Endothelial cell of umbilical vein (primary cell): ENCODE measurements at regions not wholly inside any gene's neighbourhood (a gene's known extent, or its start where the extent isn't known, plus 50 kb on each side); places are given as distances from the start of the nearest gene placed in this dataset.

Source experiments
- BruUV-seq: library from RNA; stranded (reverse); fragments of 400-500 nt; replicated peaks from 2 replicates; lab custom pipeline; 2021; lab: Mats Ljungman, UMichigan
- CTCF ChIA-PET: fragments of 300-600, 350-600 bp; sonication (Branson Sonifier 250); formaldehyde crosslinking; loops from one replicate; lab custom pipeline; 2021; ENCODE audit warnings: antibody characterized with exemption, inconsistent platforms; lab: Charles Lee
- POLR2A ChIA-PET: fragments of 300-600, 350-600 bp; sonication (Branson Sonifier 250); formaldehyde crosslinking; loops from one replicate; lab custom pipeline; 2021; ENCODE audit warnings: antibody characterized with exemption, inconsistent platforms; lab: Charles Lee
- DNase-seq: peaks from one replicate; pipeline ENCODE4 v3.0.0-alpha.2; 2011; ENCODE audit warnings: low read depth, low spot score
- FAIRE-seq: peaks from 2 replicates; lab custom pipeline; 2011; peaks lifted over from hg19 to GRCh38; lab: Jason Lieb, UNC
- H2AFZ ChIP-seq: 2 replicates; pipeline ENCODE4 v1.6.0; 2012; ENCODE audit warnings: low read depth, low read length, control low read depth, inconsistent platforms
- H3K27ac ChIP-seq: 2 replicates; pipeline ENCODE4 v1.5.1; 2011; ENCODE audit warnings: low read depth, mild to moderate bottlenecking, control low read depth, low read length, moderate library complexity; ENCODE audit not compliant: insufficient read depth
- H3K27me3 ChIP-seq, 2 experiments: 2 replicates each; pipeline versions ENCODE4 v1.6.0 to v1.6.1; 2011; ENCODE audit warnings: low read length in 2 of 2, mixed read lengths in 1 of 2; ENCODE audit not compliant: control insufficient read depth in 2 of 2, insufficient read depth in 2 of 2
- H3K36me3 ChIP-seq, 2 experiments: 2 replicates in 1 of 2; 3 replicates in 1 of 2; pipeline ENCODE4 v1.5.1; 2011; ENCODE audit warnings: low read length in 2 of 2, mild to moderate bottlenecking in 1 of 2, moderate library complexity in 1 of 2; ENCODE audit not compliant: control insufficient read depth in 2 of 2, insufficient read depth in 2 of 2; ENCODE audit errors: extremely low read depth in 1 of 2
- H3K4me1 ChIP-seq: 3 replicates; pipeline ENCODE4 v1.5.1; 2011; ENCODE audit warnings: mild to moderate bottlenecking, low read length; ENCODE audit not compliant: control insufficient read depth, insufficient read depth; ENCODE audit errors: extremely low read depth
- H3K4me2 ChIP-seq: 2 replicates; pipeline ENCODE4 v1.6.1; 2011; ENCODE audit warnings: low read length, control low read depth, mixed read lengths; ENCODE audit not compliant: insufficient read depth
- H3K4me3 ChIP-seq, 3 experiments: fragments of 200-600 bp in 1 of 3; sonication (generic), shearing (Covaris generic) in 1 of 3; replicated peaks in 1 of 3; 2 replicates each; pipeline ENCODE4 v1.5.1; 2011 to 2016; ENCODE audit warnings: control low read depth in 3 of 3, low read length in 3 of 3, mild to moderate bottlenecking in 2 of 3, inconsistent platforms in 1 of 3, low read depth in 1 of 3, moderate library complexity in 1 of 3; ENCODE audit not compliant: insufficient read depth in 1 of 3
- H3K79me2 ChIP-seq: 2 replicates; pipeline ENCODE4 v1.6.0; 2012; ENCODE audit warnings: low read length, inconsistent platforms; ENCODE audit not compliant: control insufficient read depth, insufficient read depth
- H3K9ac ChIP-seq: replicated peaks from 2 replicates; pipeline ENCODE3; 2011; ENCODE audit warnings: low read length, control low read depth; ENCODE audit not compliant: insufficient read depth; ENCODE audit errors: extremely low read depth
- H3K9me1 ChIP-seq: replicated peaks from 3 replicates; pipeline ENCODE4 v1.6.0; 2011; ENCODE audit warnings: mild to moderate bottlenecking, low read length; ENCODE audit not compliant: control insufficient read depth, insufficient read depth; ENCODE audit errors: extremely low read depth
- H3K9me3 ChIP-seq: replicated peaks from 2 replicates; pipeline ENCODE4 v1.5.1; 2012; ENCODE audit warnings: low read length, inconsistent platforms; ENCODE audit not compliant: control insufficient read depth, insufficient read depth
- H4K20me1 ChIP-seq: replicated peaks from 2 replicates; pipeline ENCODE3; 2011; ENCODE audit warnings: mild to moderate bottlenecking, low read length; ENCODE audit not compliant: control insufficient read depth, insufficient read depth; ENCODE audit errors: extremely low read depth
- EZH2 ChIP-seq: IDR thresholded peaks from 2 replicates; pipeline ENCODE4 v1.6.1; 2012; ENCODE audit warnings: borderline replicate concordance, low read depth, mild to moderate bottlenecking, moderate library complexity, low read length, inconsistent platforms; ENCODE audit not compliant: severe bottlenecking
- FOS ChIP-seq: IDR thresholded peaks from 2 replicates; pipeline ENCODE4 v1.6.1; 2011; ENCODE audit warnings: mild to moderate bottlenecking, low read length, moderate library complexity, borderline replicate concordance; ENCODE audit not compliant: insufficient read depth
- GATA2 ChIP-seq: IDR thresholded peaks from 2 replicates; pipeline ENCODE4 v1.7.0; 2011; ENCODE audit warnings: low read depth, mild to moderate bottlenecking, moderate library complexity, mixed read lengths, low read length; ENCODE audit not compliant: insufficient read length, insufficient read depth
- JUN ChIP-seq: IDR thresholded peaks from 2 replicates; pipeline ENCODE4 v1.6.1; 2011; ENCODE audit warnings: borderline replicate concordance, low read depth; ENCODE audit not compliant: insufficient read length, insufficient read depth
- MAX ChIP-seq: IDR thresholded peaks from 2 replicates; pipeline ENCODE4 v1.6.1; 2011; ENCODE audit not compliant: insufficient read depth, insufficient read length
- MYC ChIP-seq: IDR thresholded peaks from one replicate; pipeline ENCODE4 v1.6.1; 2011; ENCODE audit warnings: mild to moderate bottlenecking, low read depth, low read length
- POLR2A ChIP-seq: IDR thresholded peaks from 2 replicates; pipeline ENCODE4 v1.6.1; 2012; ENCODE audit warnings: low read depth, mild to moderate bottlenecking, control low read depth, low read length
- POLR2AphosphoS5 ChIP-seq: IDR thresholded peaks from 2 replicates; pipeline ENCODE4 v1.6.1; 2012; ENCODE audit warnings: low read depth, mild to moderate bottlenecking, control low read depth, low read length, moderate library complexity; ENCODE audit not compliant: insufficient read depth
- dilution Hi-C: fragments of 300-500 bp; cut with MboI; formaldehyde crosslinking; loops from one replicate; pipeline ENCODE4 v1.15.0; 2019; ENCODE audit warnings: low sequenced_read_pairs; ENCODE audit not compliant: extremely low pct_ligation_motif_present
- intact Hi-C: fragments of 100-400 bp; cut with micrococcal nuclease; formaldehyde crosslinking; loops from one replicate; pipeline ENCODE4 v1.10.0; 2022
- TF ChIP-seq, protein P1 (sequence below), 2 donors: IDR thresholded peaks; 1 replicate in 1 of 2; 2 replicates in 1 of 2; pipeline ENCODE4 v1.5.1; 2011; ENCODE audit warnings: low read length in 2 of 2, mild to moderate bottlenecking in 2 of 2, moderate library complexity in 2 of 2, control low read depth in 1 of 2, inconsistent platforms in 1 of 2, low read depth in 1 of 2; ENCODE audit not compliant: insufficient read depth in 1 of 2; ENCODE audit errors: extremely low read depth in 1 of 2

- ChIA-PET CTCF (no interaction called here), POLR2A (no interaction called here)
- intact Hi-C loops: no loop called here
- Histone ChIP-seq H3K27ac (no peak overlapping the region), H3K4me2 (no peak overlapping the region), H3K27me3 (no peaks in the 10 kb centered on the region), H3K36me3 (no peaks in the 10 kb centered on the region), H4K20me1 (no peaks in the 10 kb centered on the region), H2AFZ (no peak overlapping the region), H3K9ac (no peak overlapping the region), H3K4me3 (no peak overlapping the region), H3K79me2 (no peaks in the 10 kb centered on the region), H3K9me1 (no peaks in the 10 kb centered on the region), H3K4me1 (no peaks in the 10 kb centered on the region), H3K9me3 (no peaks in the 10 kb centered on the region)
- DNase-seq (no peak), FAIRE-seq (no peak)
- dilution Hi-C loops: no loop called here
- TF ChIP-seq MAX (no peak), POLR2A (no peak), MYC (no peak), POLR2AphosphoS5 (no peak), GATA2 (no peak), JUN (no peak), FOS (no peak), EZH2 (no peak)
- TF ChIP-seq, protein P1, sequence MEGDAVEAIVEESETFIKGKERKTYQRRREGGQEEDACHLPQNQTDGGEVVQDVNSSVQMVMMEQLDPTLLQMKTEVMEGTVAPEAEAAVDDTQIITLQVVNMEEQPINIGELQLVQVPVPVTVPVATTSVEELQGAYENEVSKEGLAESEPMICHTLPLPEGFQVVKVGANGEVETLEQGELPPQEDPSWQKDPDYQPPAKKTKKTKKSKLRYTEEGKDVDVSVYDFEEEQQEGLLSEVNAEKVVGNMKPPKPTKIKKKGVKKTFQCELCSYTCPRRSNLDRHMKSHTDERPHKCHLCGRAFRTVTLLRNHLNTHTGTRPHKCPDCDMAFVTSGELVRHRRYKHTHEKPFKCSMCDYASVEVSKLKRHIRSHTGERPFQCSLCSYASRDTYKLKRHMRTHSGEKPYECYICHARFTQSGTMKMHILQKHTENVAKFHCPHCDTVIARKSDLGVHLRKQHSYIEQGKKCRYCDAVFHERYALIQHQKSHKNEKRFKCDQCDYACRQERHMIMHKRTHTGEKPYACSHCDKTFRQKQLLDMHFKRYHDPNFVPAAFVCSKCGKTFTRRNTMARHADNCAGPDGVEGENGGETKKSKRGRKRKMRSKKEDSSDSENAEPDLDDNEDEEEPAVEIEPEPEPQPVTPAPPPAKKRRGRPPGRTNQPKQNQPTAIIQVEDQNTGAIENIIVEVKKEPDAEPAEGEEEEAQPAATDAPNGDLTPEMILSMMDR (IDR thresholded peaks at IDR 0.05; ENCODE audit: extremely low read depth in 1 of 2, insufficient read depth in 1 of 2, low read depth in 1 of 2, low read length in 2 of 2): no peak
- no TSS peak for BruUV-seq
Observed at GRCh38 chr7:69199661-69200060, 398.6 kb upstream of the AUTS2 start.
